ENCODE measurements at regions not wholly inside any gene's neighbourhood (a gene's known extent, or its start where the extent isn't known, plus 50 kb on each side); places are given as distances from the start of the nearest gene placed in this dataset.

GRCh38 chr15:25534293-25534692 is 95.5 kb upstream of the UBE3A start:
- no peak for TF ChIP-seq CTCF (IDR thresholded peaks at IDR 0.05; ENCODE audit: insufficient read depth, low read depth, low read length)
- no peak for TF ChIP-seq EZH2 (IDR thresholded peaks at IDR 0.05; ENCODE audit: insufficient read depth, low read length)

Measured in astrocyte (in vitro differentiated cells and primary cell).